IMR-90 (cell line): ENCODE measurements at regions not wholly inside any gene's neighbourhood (a gene's known extent, or its start where the extent isn't known, plus 50 kb on each side); places are given as distances from the start of the nearest gene placed in this dataset.
A peak's percentile ranks its signal among the peaks of the same experiment; 100 is the strongest.

Experiments
- ATAC-seq: fragments of 200-7000 bp; cut with Tn5 transposase; 2 replicates; pipeline ENCODE4 v1.9.1; 2020; ENCODE audit warnings: low read depth, mild to moderate bottlenecking, moderate library complexity
- BruUV-seq: library from RNA; stranded (reverse); fragments of 400-500 nt; replicated peaks from 2 replicates; lab custom pipeline; 2021; lab: Mats Ljungman, UMichigan
- CTCF ChIA-PET: fragments of 300-600 bp; formaldehyde crosslinking; extraction: SDS; loops from one replicate; lab custom pipeline; 2021; ENCODE audit warnings: antibody characterized with exemption; lab: Yijun Ruan, JAX
- POLR2A ChIA-PET: fragments of 300-600 bp; sonication (Branson Sonifier 250); formaldehyde crosslinking; loops from one replicate; lab custom pipeline; 2022; ENCODE audit warnings: antibody characterized with exemption; ENCODE audit not compliant: unreplicated experiment; lab: Charles Lee
- DNase-seq: peaks from one replicate; pipeline ENCODE4 v3.0.0; 2013
- H2AFZ ChIP-seq: replicated peaks from 2 replicates; pipeline ENCODE3; 2013; ENCODE audit warnings: low read length, mild to moderate bottlenecking; ENCODE audit not compliant: poor library complexity
- H2AK5ac ChIP-seq: 2 replicates; pipeline ENCODE4 v1.6.1; 2013; ENCODE audit warnings: low read depth, low read length, inconsistent platforms
- H2AK9ac ChIP-seq: replicated peaks from 2 replicates; pipeline ENCODE3; 2013; ENCODE audit warnings: mild to moderate bottlenecking, low read depth, low read length, moderate library complexity; ENCODE audit not compliant: poor library complexity
- H2BK120ac ChIP-seq: 2 replicates; pipeline ENCODE4 v1.6.1; 2013; ENCODE audit warnings: low read depth, low read length, inconsistent platforms
- H2BK15ac ChIP-seq: 3 replicates; pipeline ENCODE4 v1.6.1; 2013; ENCODE audit warnings: low read depth, low read length, inconsistent platforms
- H2BK20ac ChIP-seq: 2 replicates; pipeline ENCODE4 v1.6.1; 2013; ENCODE audit warnings: low read depth, mild to moderate bottlenecking, inconsistent platforms, low read length, moderate library complexity
- H2BK5ac ChIP-seq: 2 replicates; pipeline ENCODE4 v1.6.1; 2013; ENCODE audit warnings: mild to moderate bottlenecking, low read depth, low read length, inconsistent platforms; ENCODE audit not compliant: poor library complexity, severe bottlenecking
- H3K14ac ChIP-seq: replicated peaks from 2 replicates; pipeline ENCODE4 v1.6.1; 2013; ENCODE audit warnings: low read depth, low read length, inconsistent platforms
- H3K18ac ChIP-seq: 2 replicates; pipeline ENCODE4 v1.6.1; 2013; ENCODE audit warnings: low read depth, low read length, control low read depth
- H3K23ac ChIP-seq: 2 replicates; pipeline ENCODE4 v1.6.1; 2013; ENCODE audit warnings: low read depth, low read length, inconsistent platforms
- H3K27ac ChIP-seq: 2 replicates; pipeline ENCODE4 v1.5.1; 2013; ENCODE audit warnings: mild to moderate bottlenecking, control low read depth, low read length; ENCODE audit not compliant: insufficient read depth
- H3K27me3 ChIP-seq: 2 replicates; pipeline ENCODE4 v1.6.1; 2013; ENCODE audit warnings: low read length; ENCODE audit not compliant: control insufficient read depth, insufficient read depth
- H3K36me3 ChIP-seq: 2 replicates; pipeline ENCODE4 v1.6.1; 2013; ENCODE audit warnings: low read length, mixed read lengths; ENCODE audit not compliant: control insufficient read depth, insufficient read depth
- H3K4ac ChIP-seq: 2 replicates; pipeline ENCODE4 v1.6.1; 2013; ENCODE audit warnings: low read depth, low read length, inconsistent platforms
- H3K4me1 ChIP-seq: 2 replicates; pipeline ENCODE4 v1.6.1; 2013; ENCODE audit warnings: low read length, mixed read lengths; ENCODE audit not compliant: control insufficient read depth, insufficient read depth
- H3K4me2 ChIP-seq: 2 replicates; pipeline ENCODE4 v1.6.1; 2013; ENCODE audit warnings: low read depth, mild to moderate bottlenecking, control low read depth, low read length, moderate library complexity
- H3K4me3 ChIP-seq: 2 replicates; pipeline ENCODE4 v1.5.1; 2013; ENCODE audit warnings: low read depth, mild to moderate bottlenecking, control low read depth, low read length, moderate library complexity; ENCODE audit not compliant: insufficient read depth
- H3K56ac ChIP-seq: 2 replicates; pipeline ENCODE4 v1.6.1; 2013; ENCODE audit warnings: low read length, inconsistent platforms; ENCODE audit not compliant: insufficient read depth; ENCODE audit errors: extremely low read depth
- H3K79me1 ChIP-seq, 2 experiments: 2 replicates each; pipeline ENCODE4 v1.6.1; 2013; ENCODE audit warnings: low read length in 2 of 2, inconsistent platforms in 1 of 2, low read depth in 1 of 2
- H3K9ac ChIP-seq: 2 replicates; pipeline ENCODE4 v1.6.1; 2013; ENCODE audit warnings: low read depth, low read length, control low read depth
- H3K9me1 ChIP-seq: 2 replicates; pipeline ENCODE4 v1.6.1; 2013; ENCODE audit warnings: low read length, inconsistent platforms; ENCODE audit not compliant: insufficient read depth
- H3K9me3 ChIP-seq: 2 replicates; pipeline ENCODE4 v1.6.1; 2013; ENCODE audit warnings: low read length; ENCODE audit not compliant: control insufficient read depth, insufficient read depth
- H4K20me1 ChIP-seq: 2 replicates; pipeline ENCODE4 v1.6.1; 2013; ENCODE audit warnings: low read length, inconsistent platforms; ENCODE audit not compliant: insufficient read depth
- H4K5ac ChIP-seq: 2 replicates; pipeline ENCODE4 v1.6.1; 2013; ENCODE audit warnings: mild to moderate bottlenecking, low read depth, low read length, control low read depth
- H4K8ac ChIP-seq, 2 experiments: 2 replicates each; pipeline ENCODE4 v1.6.1; 2013; ENCODE audit warnings: low read depth in 2 of 2, low read length in 2 of 2, control low read depth in 1 of 2, inconsistent platforms in 1 of 2
- H4K91ac ChIP-seq: 2 replicates; pipeline ENCODE4 v1.6.1; 2013; ENCODE audit warnings: low read depth, low read length, inconsistent platforms; ENCODE audit not compliant: insufficient read depth
- CTCF ChIP-seq: conservative IDR thresholded peaks from 2 replicates; pipeline ENCODE4 v1.5.1; 2012; ENCODE audit warnings: mild to moderate bottlenecking, low read depth, low read length, improper control_type of control experiment
- POLR2A ChIP-seq: IDR thresholded peaks from 2 replicates; pipeline ENCODE4 v1.6.1; 2012; ENCODE audit warnings: mild to moderate bottlenecking, low read depth, low read length
- RAD21 ChIP-seq: IDR thresholded peaks from 2 replicates; pipeline ENCODE4 v1.6.1; 2012; ENCODE audit warnings: low read length, improper control_type of control experiment
- RFX5 ChIP-seq: IDR thresholded peaks from 2 replicates; pipeline ENCODE4 v1.8.0; 2012; ENCODE audit warnings: low read depth, mild to moderate bottlenecking, low read length, moderate library complexity
- SMC3 ChIP-seq: fragments of 150-350 bp; IDR thresholded peaks from 2 replicates; pipeline ENCODE4 v1.6.1; 2016; ENCODE audit warnings: low read depth, mild to moderate bottlenecking, antibody characterized with exemption, low read length, moderate library complexity
- WGBS, 2 experiments: methylation state at CpG; one replicate each; pipeline versions ENCODE4 v1.1.5 to v1.1.7; 2013; ENCODE audit warnings: missing lambda C conversion rate in 2 of 2; ENCODE audit not compliant: insufficient read length in 1 of 2; ENCODE audit errors: extremely low coverage in 2 of 2; 5-methylcytosine and 5-hydroxymethylcytosine counted together
- dilution Hi-C: fragments of 300-500 bp; cut with HindIII; formaldehyde crosslinking; loops from one replicate; pipeline ENCODE4 v1.14.3; 2018; ENCODE audit warnings: low sequenced_read_pairs; ENCODE audit not compliant: unreplicated experiment
- in situ Hi-C: fragments of 300-500 bp; cut with MboI; formaldehyde crosslinking; loops from 3 replicates; pipeline ENCODE4 v1.14.3; 2019; ENCODE audit warnings: low sequenced_read_pairs, inconsistent platforms, mixed read lengths
- intact Hi-C: fragments of 100-400 bp; cut with micrococcal nuclease; formaldehyde crosslinking; loops from 2 replicates; pipeline ENCODE4 v1.10.0; 2022

GRCh38 chr2:39530411-39530866 is 93.4 kb upstream of the MAP4K3 start:
- Histone ChIP-seq H3K4me2 (peak overlapping the region; percentile 6), H3K18ac (no peak overlapping the region), H4K20me1 (no peaks in the 10 kb centered on the region), H3K4me3 (no peak overlapping the region), H3K4me1 (peaks cover 21% of the 10 kb centered on the region), H3K79me1 (0 out of 4 replicates have a peak, but pooled peaks cover 0 to 3% of the 10 kb centered on the region in 2 experiments), H3K23ac (no peak overlapping the region), H3K36me3 (no peaks in the 10 kb centered on the region), H2BK5ac (peak overlapping the region; percentile 72), H4K91ac (no peak overlapping the region), H3K27me3 (no peaks in the 10 kb centered on the region), H3K56ac (no peak overlapping the region), H2BK120ac (no peak overlapping the region), H3K9ac (no peak overlapping the region), H2AK5ac (no peak overlapping the region), H2AK9ac (no peak overlapping the region), H3K4ac (no peak overlapping the region), H3K9me1 (peaks cover 22% of the 10 kb centered on the region), H2AFZ (no peak overlapping the region), H3K27ac (no peak overlapping the region), H3K14ac (no peak overlapping the region; the same call in 1 of the 2 replicates), H4K5ac (no peak overlapping the region), H2BK20ac (0 out of 2 replicates have a peak overlapping the region, but pooled peaks have one; percentile 15), H3K9me3 (no peaks in the 10 kb centered on the region), H4K8ac (0 out of 4 replicates have a peak overlapping the region, but pooled peaks of 1 of the 2 experiments have one; percentile 49), H2BK15ac (no peak overlapping the region)
- intact Hi-C loops: no loop called here
- dilution Hi-C loops: no loop called here
- no TSS peak for BruUV-seq
- WGBS, 2 experiments: no CpG with 5 or more reads among the region's 1 CpG
- in situ Hi-C loops: no loop called here
- POLR2A ChIA-PET: no interaction called here
- peak; percentile 78 for DNase-seq
- no peak for TF ChIP-seq RFX5
- peak; percentile 25; the same call in 1 of the 2 replicates for TF ChIP-seq CTCF
- peak; percentile 18; the same call in 1 of the 2 replicates for TF ChIP-seq SMC3
- peak; percentile 23; the same call in 1 of the 2 replicates for TF ChIP-seq RAD21
- TF ChIP-seq POLR2A: no peak
- CTCF ChIA-PET: interaction anchor here (1.0 to 1.6 kb wide), 2 partner anchors 18 to 198 kb away, joined by 3 to 5 read pairs; no protein-coding TSS in a partner anchor
- ATAC-seq: peak; percentile 78
